Liver (tissue), 8 donors: ENCODE measurements at regions not wholly inside any gene's neighbourhood (a gene's known extent, or its start where the extent isn't known, plus 50 kb on each side); places are given as distances from the start of the nearest gene placed in this dataset.
"Not testable (repeated sequence)": the region's sequence is repeated elsewhere in the genome, so short reads cannot be mapped to it uniquely, and the experiment has no call there.

Experiments used
- DNase-seq: peaks from one replicate; pipeline ENCODE4 v3.0.0-alpha.2; 2017; ENCODE audit warnings: low spot score
- H3K27ac ChIP-seq, 2 donors: one replicate each; pipeline ENCODE4 v1.7.0; 2013; ENCODE audit warnings: inconsistent platforms in 2 of 2, low read length in 2 of 2, control low read depth in 1 of 2, low read depth in 1 of 2, mild to moderate bottlenecking in 1 of 2
- H3K27me3 ChIP-seq, 4 donors: one replicate each; pipeline versions ENCODE4 v1.6.1 to v1.7.0; 2013; ENCODE audit warnings: low read length in 3 of 4, inconsistent platforms in 1 of 4, mild to moderate bottlenecking in 1 of 4, moderate library complexity in 1 of 4; ENCODE audit not compliant: control insufficient read depth in 4 of 4, insufficient read depth in 4 of 4
- H3K36me3 ChIP-seq, 4 donors: one replicate each; pipeline versions ENCODE4 v1.6.1 to v1.7.0; 2013; ENCODE audit warnings: low read length in 3 of 4, mild to moderate bottlenecking in 3 of 4, low read depth in 1 of 4, moderate library complexity in 1 of 4; ENCODE audit not compliant: control insufficient read depth in 4 of 4, insufficient read depth in 3 of 4
- H3K4me1 ChIP-seq, 4 donors: one replicate each; pipeline versions ENCODE4 v1.6.1 to v1.7.0; 2013; ENCODE audit warnings: low read length in 3 of 4, mild to moderate bottlenecking in 3 of 4, moderate library complexity in 1 of 4; ENCODE audit not compliant: control insufficient read depth in 4 of 4, insufficient read depth in 4 of 4
- H3K4me3 ChIP-seq, 3 donors: one replicate each; pipeline versions ENCODE4 v1.6.1 to v1.7.0; 2013; ENCODE audit warnings: low read length in 3 of 3, control low read depth in 1 of 3, low read depth in 1 of 3, mild to moderate bottlenecking in 1 of 3
- H3K9ac ChIP-seq, 2 donors: one replicate each; pipeline ENCODE4 v1.7.0; 2013; ENCODE audit warnings: low read length in 2 of 2, mild to moderate bottlenecking in 2 of 2, moderate library complexity in 2 of 2, control low read depth in 1 of 2, low read depth in 1 of 2
- H3K9me3 ChIP-seq, 4 donors: one replicate each; pipeline versions ENCODE4 v1.6.1 to v1.7.0; 2013; ENCODE audit warnings: low read length in 3 of 4; ENCODE audit not compliant: control insufficient read depth in 4 of 4
- EGR1 ChIP-seq, 2 donors: IDR thresholded peaks; 2 replicates each; pipeline ENCODE4 v1.6.1; 2016 to 2018; ENCODE audit warnings: antibody characterized with exemption in 2 of 2, low read depth in 2 of 2
- FOXA1 ChIP-seq: IDR thresholded peaks from 2 replicates; pipeline ENCODE4 v1.6.1; 2016; ENCODE audit warnings: antibody characterized with exemption
- FOXA2 ChIP-seq: IDR thresholded peaks from 2 replicates; pipeline ENCODE4 v1.6.1; 2016; ENCODE audit warnings: antibody characterized with exemption
- GABPA ChIP-seq, 2 donors: IDR thresholded peaks in 1 of 2; conservative IDR thresholded peaks in 1 of 2; 2 replicates each; pipeline ENCODE4 v1.6.1; 2016; ENCODE audit warnings: antibody characterized with exemption in 2 of 2, mild to moderate bottlenecking in 1 of 2, moderate library complexity in 1 of 2
- HNF4G ChIP-seq: IDR thresholded peaks from 2 replicates; pipeline ENCODE4 v1.6.1; 2016; ENCODE audit warnings: antibody characterized with exemption
- JUND ChIP-seq, 2 donors: IDR thresholded peaks; 2 replicates each; pipeline ENCODE4 v1.6.1; 2016; ENCODE audit warnings: antibody characterized with exemption in 2 of 2
- NR2F2 ChIP-seq: IDR thresholded peaks from 2 replicates; pipeline ENCODE4 v1.6.1; 2016; ENCODE audit warnings: antibody characterized with exemption
- RAD21 ChIP-seq, 2 donors: IDR thresholded peaks; 2 replicates each; pipeline ENCODE4 v1.6.1; 2016; ENCODE audit warnings: antibody characterized with exemption in 2 of 2, mild to moderate bottlenecking in 2 of 2
- RXRA ChIP-seq, 2 donors: IDR thresholded peaks; 2 replicates each; pipeline ENCODE4 v1.6.1; 2017 to 2018; ENCODE audit warnings: antibody characterized with exemption in 2 of 2, mild to moderate bottlenecking in 1 of 2
- TAF1 ChIP-seq: conservative IDR thresholded peaks from 2 replicates; pipeline ENCODE4 v1.6.1; 2016; ENCODE audit warnings: antibody characterized with exemption, mild to moderate bottlenecking
- YY1 ChIP-seq: IDR thresholded peaks from 2 replicates; pipeline ENCODE4 v1.6.1; 2016; ENCODE audit warnings: antibody characterized with exemption, mild to moderate bottlenecking
- WGBS: extraction: QIAGEN DNeasy Blood & Tissue Kit; methylation state at CpG from one replicate; pipeline ENCODE4 v1.1.7; 2013; 5-methylcytosine and 5-hydroxymethylcytosine counted together
- TF ChIP-seq, protein P1 (sequence below): IDR thresholded peaks from 2 replicates; pipeline ENCODE4 v1.6.1; 2016; ENCODE audit warnings: antibody characterized with exemption, mild to moderate bottlenecking
- TF ChIP-seq, protein P2 (sequence below): IDR thresholded peaks from 2 replicates; pipeline ENCODE4 v1.6.1; 2016; ENCODE audit warnings: antibody characterized with exemption
- TF ChIP-seq, protein P3 (sequence below): IDR thresholded peaks from 2 replicates; pipeline ENCODE4 v1.6.1; 2016; ENCODE audit warnings: antibody characterized with exemption
- TF ChIP-seq, protein P4 (sequence below): fragments of 150-350 bp; IDR thresholded peaks from 2 replicates; pipeline ENCODE4 v1.5.1; 2017; ENCODE audit warnings: improper control_type of control experiment, low read depth, low read length; ENCODE audit not compliant: missing input control
- TF ChIP-seq, protein P5 (sequence below): IDR thresholded peaks from 2 replicates; pipeline ENCODE4 v1.6.1; 2016; ENCODE audit warnings: antibody characterized with exemption
- donor health status: healthy.
- donor health status: healthy.
- donor health status: healthy.
- donor health status: healthy.
- donor health status: healthy.

DNA sequence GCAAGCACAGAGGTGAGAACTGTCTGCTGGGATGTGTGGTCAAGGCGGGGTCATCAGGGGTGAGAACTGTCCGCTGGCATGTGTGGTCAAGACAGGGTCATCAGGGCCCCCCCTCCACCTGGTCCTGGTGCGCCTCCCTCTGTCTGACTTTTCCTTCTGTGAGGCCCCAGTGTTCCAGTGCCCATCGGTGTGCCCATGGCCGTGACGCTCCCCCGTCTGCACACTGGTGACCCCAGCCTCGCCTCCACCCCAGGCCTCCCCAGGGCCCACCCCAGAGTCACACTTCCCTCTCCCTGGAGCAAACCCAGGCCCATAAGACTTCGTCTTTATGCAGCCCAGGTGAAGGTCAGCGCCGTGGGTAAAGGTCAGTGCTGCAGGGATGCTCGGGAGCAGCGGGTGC is 70.1 kb upstream of the TCERG1L start:
- Histone ChIP-seq H3K4me3 (no peak overlapping the region), H3K9me3 (no peaks in the 10 kb centered on the region), H3K36me3 (no peaks in the 10 kb centered on the region), H3K27ac (no peak overlapping the region), H3K27me3 (peaks cover 0 to 14% (median 0%) of the 10 kb centered on the region in 4 donors), H3K4me1 (no peaks in the 10 kb centered on the region), H3K9ac (no peak overlapping the region)
- TF ChIP-seq, protein P1, sequence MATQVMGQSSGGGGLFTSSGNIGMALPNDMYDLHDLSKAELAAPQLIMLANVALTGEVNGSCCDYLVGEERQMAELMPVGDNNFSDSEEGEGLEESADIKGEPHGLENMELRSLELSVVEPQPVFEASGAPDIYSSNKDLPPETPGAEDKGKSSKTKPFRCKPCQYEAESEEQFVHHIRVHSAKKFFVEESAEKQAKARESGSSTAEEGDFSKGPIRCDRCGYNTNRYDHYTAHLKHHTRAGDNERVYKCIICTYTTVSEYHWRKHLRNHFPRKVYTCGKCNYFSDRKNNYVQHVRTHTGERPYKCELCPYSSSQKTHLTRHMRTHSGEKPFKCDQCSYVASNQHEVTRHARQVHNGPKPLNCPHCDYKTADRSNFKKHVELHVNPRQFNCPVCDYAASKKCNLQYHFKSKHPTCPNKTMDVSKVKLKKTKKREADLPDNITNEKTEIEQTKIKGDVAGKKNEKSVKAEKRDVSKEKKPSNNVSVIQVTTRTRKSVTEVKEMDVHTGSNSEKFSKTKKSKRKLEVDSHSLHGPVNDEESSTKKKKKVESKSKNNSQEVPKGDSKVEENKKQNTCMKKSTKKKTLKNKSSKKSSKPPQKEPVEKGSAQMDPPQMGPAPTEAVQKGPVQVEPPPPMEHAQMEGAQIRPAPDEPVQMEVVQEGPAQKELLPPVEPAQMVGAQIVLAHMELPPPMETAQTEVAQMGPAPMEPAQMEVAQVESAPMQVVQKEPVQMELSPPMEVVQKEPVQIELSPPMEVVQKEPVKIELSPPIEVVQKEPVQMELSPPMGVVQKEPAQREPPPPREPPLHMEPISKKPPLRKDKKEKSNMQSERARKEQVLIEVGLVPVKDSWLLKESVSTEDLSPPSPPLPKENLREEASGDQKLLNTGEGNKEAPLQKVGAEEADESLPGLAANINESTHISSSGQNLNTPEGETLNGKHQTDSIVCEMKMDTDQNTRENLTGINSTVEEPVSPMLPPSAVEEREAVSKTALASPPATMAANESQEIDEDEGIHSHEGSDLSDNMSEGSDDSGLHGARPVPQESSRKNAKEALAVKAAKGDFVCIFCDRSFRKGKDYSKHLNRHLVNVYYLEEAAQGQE = no peak
- TF ChIP-seq, protein P2, sequence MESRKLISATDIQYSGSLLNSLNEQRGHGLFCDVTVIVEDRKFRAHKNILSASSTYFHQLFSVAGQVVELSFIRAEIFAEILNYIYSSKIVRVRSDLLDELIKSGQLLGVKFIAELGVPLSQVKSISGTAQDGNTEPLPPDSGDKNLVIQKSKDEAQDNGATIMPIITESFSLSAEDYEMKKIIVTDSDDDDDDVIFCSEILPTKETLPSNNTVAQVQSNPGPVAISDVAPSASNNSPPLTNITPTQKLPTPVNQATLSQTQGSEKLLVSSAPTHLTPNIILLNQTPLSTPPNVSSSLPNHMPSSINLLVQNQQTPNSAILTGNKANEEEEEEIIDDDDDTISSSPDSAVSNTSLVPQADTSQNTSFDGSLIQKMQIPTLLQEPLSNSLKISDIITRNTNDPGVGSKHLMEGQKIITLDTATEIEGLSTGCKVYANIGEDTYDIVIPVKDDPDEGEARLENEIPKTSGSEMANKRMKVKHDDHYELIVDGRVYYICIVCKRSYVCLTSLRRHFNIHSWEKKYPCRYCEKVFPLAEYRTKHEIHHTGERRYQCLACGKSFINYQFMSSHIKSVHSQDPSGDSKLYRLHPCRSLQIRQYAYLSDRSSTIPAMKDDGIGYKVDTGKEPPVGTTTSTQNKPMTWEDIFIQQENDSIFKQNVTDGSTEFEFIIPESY = no peak
- no peak for TF ChIP-seq YY1
- TF ChIP-seq FOXA2 = no peak
- no peak for TF ChIP-seq HNF4G
- TF ChIP-seq, protein P3, sequence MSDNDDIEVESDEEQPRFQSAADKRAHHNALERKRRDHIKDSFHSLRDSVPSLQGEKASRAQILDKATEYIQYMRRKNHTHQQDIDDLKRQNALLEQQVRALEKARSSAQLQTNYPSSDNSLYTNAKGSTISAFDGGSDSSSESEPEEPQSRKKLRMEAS = no peak
- TF ChIP-seq GABPA (IDR thresholded peaks at IDR 0.05 in 1 of 2, conservative IDR thresholded peaks at IDR 0.05 in 1 of 2) = no peak
- TF ChIP-seq, protein P4, sequence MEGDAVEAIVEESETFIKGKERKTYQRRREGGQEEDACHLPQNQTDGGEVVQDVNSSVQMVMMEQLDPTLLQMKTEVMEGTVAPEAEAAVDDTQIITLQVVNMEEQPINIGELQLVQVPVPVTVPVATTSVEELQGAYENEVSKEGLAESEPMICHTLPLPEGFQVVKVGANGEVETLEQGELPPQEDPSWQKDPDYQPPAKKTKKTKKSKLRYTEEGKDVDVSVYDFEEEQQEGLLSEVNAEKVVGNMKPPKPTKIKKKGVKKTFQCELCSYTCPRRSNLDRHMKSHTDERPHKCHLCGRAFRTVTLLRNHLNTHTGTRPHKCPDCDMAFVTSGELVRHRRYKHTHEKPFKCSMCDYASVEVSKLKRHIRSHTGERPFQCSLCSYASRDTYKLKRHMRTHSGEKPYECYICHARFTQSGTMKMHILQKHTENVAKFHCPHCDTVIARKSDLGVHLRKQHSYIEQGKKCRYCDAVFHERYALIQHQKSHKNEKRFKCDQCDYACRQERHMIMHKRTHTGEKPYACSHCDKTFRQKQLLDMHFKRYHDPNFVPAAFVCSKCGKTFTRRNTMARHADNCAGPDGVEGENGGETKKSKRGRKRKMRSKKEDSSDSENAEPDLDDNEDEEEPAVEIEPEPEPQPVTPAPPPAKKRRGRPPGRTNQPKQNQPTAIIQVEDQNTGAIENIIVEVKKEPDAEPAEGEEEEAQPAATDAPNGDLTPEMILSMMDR = no peak
- no peak for TF ChIP-seq NR2F2
- no peak for TF ChIP-seq FOXA1
- no peak for TF ChIP-seq JUND (IDR thresholded peaks at IDR 0.05)
- TF ChIP-seq RAD21 (IDR thresholded peaks at IDR 0.05) = no peak
- TF ChIP-seq, protein P5, sequence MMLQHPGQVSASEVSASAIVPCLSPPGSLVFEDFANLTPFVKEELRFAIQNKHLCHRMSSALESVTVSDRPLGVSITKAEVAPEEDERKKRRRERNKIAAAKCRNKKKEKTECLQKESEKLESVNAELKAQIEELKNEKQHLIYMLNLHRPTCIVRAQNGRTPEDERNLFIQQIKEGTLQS = no peak
- TF ChIP-seq TAF1 = no peak
- no peak for TF ChIP-seq EGR1 (IDR thresholded peaks at IDR 0.05; ENCODE audit: low read depth in 2 of 2)
- no peak for TF ChIP-seq RXRA (IDR thresholded peaks at IDR 0.05)
- WGBS = 77% methylated on average over 13 of the region's 13 CpGs
- DNase-seq = no peak

DNA sequence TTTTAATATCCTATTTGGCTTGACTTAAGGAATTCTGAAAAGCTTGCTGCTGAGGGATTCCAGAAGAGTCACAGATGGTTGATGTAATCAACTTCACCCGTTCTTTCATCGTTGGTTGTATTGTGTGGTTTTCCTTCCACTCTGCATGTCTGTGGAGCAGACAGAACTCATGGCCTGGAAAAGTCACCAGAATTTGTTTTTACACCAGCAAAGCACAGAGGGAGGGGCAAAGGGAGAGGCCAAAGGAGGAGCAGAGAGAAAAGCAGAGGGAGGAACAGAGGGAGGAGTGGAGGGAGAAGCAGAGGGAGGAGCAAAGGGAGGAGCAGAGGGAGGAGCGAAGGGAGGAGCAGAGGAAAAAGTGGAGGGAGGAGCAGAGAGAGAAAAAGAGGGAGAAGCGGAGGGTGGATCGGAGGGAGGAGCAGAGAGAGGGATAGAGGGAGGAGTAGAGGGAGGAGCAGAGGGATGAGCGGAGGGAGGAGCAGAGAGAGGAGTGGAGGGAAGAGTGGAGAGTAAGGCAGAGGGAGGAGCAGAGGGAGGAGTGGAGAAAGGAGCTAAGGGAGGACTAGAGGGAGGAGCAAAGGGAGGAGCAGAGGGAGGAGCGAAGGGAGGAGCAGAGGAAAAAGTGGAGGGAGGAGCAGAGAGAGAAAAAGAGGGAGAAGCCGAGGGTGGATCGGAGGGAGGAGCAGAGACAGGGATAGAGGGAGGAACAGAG is 73.8 kb upstream of the TCERG1L start:
- WGBS = 80% methylated on average over 9 of the region's 9 CpGs
- not testable (repeated sequence) for H3K27ac ChIP-seq, DNase-seq, H3K9ac ChIP-seq, H3K9me3 ChIP-seq, H3K4me3 ChIP-seq, H3K36me3 ChIP-seq, H3K4me1 ChIP-seq
- H3K27me3 ChIP-seq = peaks cover 0 to 13% (median 0%) of the 10 kb centered on the region in 4 donors
